ENCODE measurements at regions not wholly inside any gene's neighbourhood (a gene's known extent, or its start where the extent isn't known, plus 50 kb on each side); places are given as distances from the start of the nearest gene placed in this dataset.
A peak's percentile ranks its signal among the peaks of the same experiment; 100 is the strongest.
"Not testable (repeated sequence)": the region's sequence is repeated elsewhere in the genome, so short reads cannot be mapped to it uniquely, and the experiment has no call there.

DNA sequence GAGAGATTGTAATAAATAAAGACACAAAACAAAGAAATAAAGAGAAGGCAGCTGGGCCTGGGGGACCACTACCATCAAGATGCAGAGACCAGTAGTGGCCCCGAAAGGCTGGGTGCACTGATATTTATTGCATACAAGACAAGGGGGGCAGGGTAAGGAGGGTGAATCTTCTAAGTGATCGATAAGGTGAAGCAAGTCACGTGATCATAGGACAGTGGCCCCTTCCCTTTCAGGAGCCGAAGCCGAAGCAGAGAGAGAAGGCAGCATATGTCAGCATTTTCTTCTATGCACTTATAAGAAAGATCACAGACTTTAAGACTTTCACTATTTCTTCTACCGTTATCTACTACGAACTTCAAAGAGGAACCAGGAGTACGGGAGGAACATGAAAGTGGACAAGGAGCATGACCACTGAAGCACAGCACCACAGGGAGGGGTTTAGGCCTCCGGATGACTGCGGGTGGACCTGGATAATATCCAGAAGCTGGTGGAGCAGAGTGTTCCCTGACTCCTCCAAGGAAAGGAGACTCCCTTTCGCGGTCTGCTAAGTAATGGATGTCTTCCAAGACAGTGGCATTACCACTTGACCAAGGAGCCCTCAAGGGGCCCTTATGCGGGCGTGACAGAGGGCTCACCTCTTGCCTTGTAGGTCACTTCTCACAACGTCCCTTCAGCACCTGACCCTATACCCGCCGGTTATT is 126.4 kb downstream of the RBM46 start:
- DNase-seq (ENCODE audit: low read depth in 1 of 2, low spot score in 1 of 2); H3K4me1 ChIP-seq; H3K27ac ChIP-seq; ATAC-seq; H3K4me3 ChIP-seq; H3K9me3 ChIP-seq; H3K4me2 ChIP-seq; FAIRE-seq; CTCF ChIA-PET; POLR2A ChIA-PET: not testable (repeated sequence)
- WGBS (ENCODE audit: missing lambda C conversion rate): 52% methylated on average over 17 of the region's 17 CpGs

DNA sequence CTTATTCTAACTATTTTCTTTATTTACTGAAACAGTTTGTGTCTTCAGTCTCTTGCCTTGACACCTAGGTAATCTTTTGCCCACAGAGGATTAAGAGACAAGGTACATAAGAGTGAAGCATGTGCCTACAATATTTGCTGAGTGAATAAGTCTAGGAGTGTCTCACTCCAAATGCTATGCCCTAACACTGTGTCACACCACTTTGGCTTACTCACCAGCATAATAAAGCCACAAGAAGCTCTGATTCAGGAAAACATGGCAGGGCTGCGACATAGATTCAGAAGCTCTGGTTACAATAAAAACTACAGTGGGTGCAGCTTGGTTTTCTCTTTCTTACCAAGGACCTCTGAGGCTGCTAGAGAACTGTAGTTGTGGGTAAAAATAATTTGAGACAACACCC is 127.1 kb downstream of the RBM46 start:
- H3K9me3 ChIP-seq: no peaks in the 10 kb centered on the region
- WGBS (ENCODE audit: missing lambda C conversion rate): 33% methylated on average over 1 of the region's 1 CpG
- H3K4me1 ChIP-seq: no peaks in the 10 kb centered on the region
- ChIA-PET CTCF (interaction anchor here (1.2 kb wide), 1 partner anchor 21 kb away, joined by 4 read pairs; no protein-coding TSS in a partner anchor), POLR2A (no interaction called here)
- TF ChIP-seq, protein P1, sequence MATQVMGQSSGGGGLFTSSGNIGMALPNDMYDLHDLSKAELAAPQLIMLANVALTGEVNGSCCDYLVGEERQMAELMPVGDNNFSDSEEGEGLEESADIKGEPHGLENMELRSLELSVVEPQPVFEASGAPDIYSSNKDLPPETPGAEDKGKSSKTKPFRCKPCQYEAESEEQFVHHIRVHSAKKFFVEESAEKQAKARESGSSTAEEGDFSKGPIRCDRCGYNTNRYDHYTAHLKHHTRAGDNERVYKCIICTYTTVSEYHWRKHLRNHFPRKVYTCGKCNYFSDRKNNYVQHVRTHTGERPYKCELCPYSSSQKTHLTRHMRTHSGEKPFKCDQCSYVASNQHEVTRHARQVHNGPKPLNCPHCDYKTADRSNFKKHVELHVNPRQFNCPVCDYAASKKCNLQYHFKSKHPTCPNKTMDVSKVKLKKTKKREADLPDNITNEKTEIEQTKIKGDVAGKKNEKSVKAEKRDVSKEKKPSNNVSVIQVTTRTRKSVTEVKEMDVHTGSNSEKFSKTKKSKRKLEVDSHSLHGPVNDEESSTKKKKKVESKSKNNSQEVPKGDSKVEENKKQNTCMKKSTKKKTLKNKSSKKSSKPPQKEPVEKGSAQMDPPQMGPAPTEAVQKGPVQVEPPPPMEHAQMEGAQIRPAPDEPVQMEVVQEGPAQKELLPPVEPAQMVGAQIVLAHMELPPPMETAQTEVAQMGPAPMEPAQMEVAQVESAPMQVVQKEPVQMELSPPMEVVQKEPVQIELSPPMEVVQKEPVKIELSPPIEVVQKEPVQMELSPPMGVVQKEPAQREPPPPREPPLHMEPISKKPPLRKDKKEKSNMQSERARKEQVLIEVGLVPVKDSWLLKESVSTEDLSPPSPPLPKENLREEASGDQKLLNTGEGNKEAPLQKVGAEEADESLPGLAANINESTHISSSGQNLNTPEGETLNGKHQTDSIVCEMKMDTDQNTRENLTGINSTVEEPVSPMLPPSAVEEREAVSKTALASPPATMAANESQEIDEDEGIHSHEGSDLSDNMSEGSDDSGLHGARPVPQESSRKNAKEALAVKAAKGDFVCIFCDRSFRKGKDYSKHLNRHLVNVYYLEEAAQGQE (IDR thresholded peaks at IDR 0.05): no peak
- TF ChIP-seq RNF2 (IDR thresholded peaks at IDR 0.05; ENCODE audit: borderline replicate concordance, low read depth): no peak
- no peak for TF ChIP-seq EP300 (IDR thresholded peaks at IDR 0.05)
- TF ChIP-seq HOXA7 (CRISPR knock-in tag; IDR thresholded peaks at IDR 0.05): no peak
- TF ChIP-seq PHF8 (IDR thresholded peaks at IDR 0.05; ENCODE audit: borderline replicate concordance, low read depth): no peak
- no peak for TF ChIP-seq RFX5 (IDR thresholded peaks at IDR 0.05)
- TF ChIP-seq CHD2 (IDR thresholded peaks at IDR 0.05; ENCODE audit: low read length, partially characterized antibody): no peak
- TF ChIP-seq, protein P2, sequence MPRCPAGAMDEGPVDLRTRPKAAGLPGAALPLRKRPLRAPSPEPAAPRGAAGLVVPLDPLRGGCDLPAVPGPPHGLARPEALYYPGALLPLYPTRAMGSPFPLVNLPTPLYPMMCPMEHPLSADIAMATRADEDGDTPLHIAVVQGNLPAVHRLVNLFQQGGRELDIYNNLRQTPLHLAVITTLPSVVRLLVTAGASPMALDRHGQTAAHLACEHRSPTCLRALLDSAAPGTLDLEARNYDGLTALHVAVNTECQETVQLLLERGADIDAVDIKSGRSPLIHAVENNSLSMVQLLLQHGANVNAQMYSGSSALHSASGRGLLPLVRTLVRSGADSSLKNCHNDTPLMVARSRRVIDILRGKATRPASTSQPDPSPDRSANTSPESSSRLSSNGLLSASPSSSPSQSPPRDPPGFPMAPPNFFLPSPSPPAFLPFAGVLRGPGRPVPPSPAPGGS (IDR thresholded peaks at IDR 0.05): no peak
- TF ChIP-seq, protein P3, sequence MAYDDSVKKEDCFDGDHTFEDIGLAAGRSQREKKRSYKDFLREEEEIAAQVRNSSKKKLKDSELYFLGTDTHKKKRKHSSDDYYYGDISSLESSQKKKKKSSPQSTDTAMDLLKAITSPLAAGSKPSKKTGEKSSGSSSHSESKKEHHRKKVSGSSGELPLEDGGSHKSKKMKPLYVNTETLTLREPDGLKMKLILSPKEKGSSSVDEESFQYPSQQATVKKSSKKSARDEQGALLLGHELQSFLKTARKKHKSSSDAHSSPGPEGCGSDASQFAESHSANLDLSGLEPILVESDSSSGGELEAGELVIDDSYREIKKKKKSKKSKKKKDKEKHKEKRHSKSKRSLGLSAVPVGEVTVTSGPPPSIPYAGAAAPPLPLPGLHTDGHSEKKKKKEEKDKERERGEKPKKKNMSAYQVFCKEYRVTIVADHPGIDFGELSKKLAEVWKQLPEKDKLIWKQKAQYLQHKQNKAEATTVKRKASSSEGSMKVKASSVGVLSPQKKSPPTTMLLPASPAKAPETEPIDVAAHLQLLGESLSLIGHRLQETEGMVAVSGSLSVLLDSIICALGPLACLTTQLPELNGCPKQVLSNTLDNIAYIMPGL (CRISPR knock-in tag; IDR thresholded peaks at IDR 0.05; ENCODE audit: borderline replicate concordance): no peak
- TF ChIP-seq CHD4 (IDR thresholded peaks at IDR 0.05; ENCODE audit: borderline replicate concordance): no peak
- no peak for TF ChIP-seq KDM1A (IDR thresholded peaks at IDR 0.05; ENCODE audit: low read depth)
- TF ChIP-seq, protein P4, sequence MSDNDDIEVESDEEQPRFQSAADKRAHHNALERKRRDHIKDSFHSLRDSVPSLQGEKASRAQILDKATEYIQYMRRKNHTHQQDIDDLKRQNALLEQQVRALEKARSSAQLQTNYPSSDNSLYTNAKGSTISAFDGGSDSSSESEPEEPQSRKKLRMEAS (IDR thresholded peaks at IDR 0.05): no peak
- TF ChIP-seq EHMT2 (IDR thresholded peaks at IDR 0.05; ENCODE audit: low read depth): no peak
- TF ChIP-seq NR3C1 (IDR thresholded peaks at IDR 0.05): no peak
- no peak overlapping the region for H3K4me2 ChIP-seq
- no peak for FAIRE-seq
- DNase-seq (ENCODE audit: low read depth in 1 of 2, low spot score in 1 of 2): peak in 1 of 2 experiments; percentile 1
- H3K4me3 ChIP-seq: no peak overlapping the region
- ATAC-seq: no peak
- H3K27ac ChIP-seq: no peak overlapping the region

DNA sequence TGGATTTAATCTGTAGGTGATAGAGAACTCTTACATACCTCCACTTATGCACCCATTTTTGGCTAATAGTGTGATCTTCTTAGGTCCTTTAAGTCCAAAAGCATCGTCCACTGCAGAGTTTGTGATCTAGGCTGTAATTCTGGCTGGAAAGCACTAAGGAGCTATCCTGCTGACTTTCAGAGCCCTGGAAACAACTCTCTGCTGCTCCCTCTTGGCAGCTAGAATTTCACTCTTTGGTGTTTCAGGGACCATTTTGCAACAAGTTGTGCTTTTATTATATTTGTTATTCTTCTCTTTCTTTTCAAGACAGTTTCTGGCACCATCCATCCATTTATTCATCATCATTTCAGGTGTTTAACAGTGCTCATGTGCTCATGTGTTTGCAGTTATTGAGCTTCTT is 130.0 kb downstream of the RBM46 start:
- TF ChIP-seq RAD21 (conservative IDR thresholded peaks at IDR 0.05 in 1 of 2, IDR thresholded peaks at IDR 0.05 in 1 of 2) (0 out of 5 replicates have a peak, but pooled peaks of 1 of the 2 experiments have one; percentile 4), FOSB (CRISPR knock-in tag; IDR thresholded peaks at IDR 0.05) (no peak)
- Histone ChIP-seq H3K4me3 (no peak overlapping the region), H3K9me3 (no peaks in the 10 kb centered on the region), H3K27ac (no peak overlapping the region), H3K4me2 (no peak overlapping the region), H3K4me1 (no peaks in the 10 kb centered on the region)
- 19% methylated on average over 1 of the region's 1 CpG for WGBS (ENCODE audit: missing lambda C conversion rate)
- ChIA-PET CTCF (interaction anchor here (0.6 to 0.9 kb wide), 2 partner anchors 56 to 225 kb away, joined by 3 to 5 read pairs; no protein-coding TSS in a partner anchor), POLR2A (no interaction called here)
- FAIRE-seq (no peak), DNase-seq (ENCODE audit: low read depth in 1 of 2, low spot score in 1 of 2) (peak in 1 of 2 experiments; percentile 1), ATAC-seq (no peak)

Data from A549 (cell line).